MM.1S (cell line): ENCODE measurements at regions not wholly inside any gene's neighbourhood (a gene's known extent, or its start where the extent isn't known, plus 50 kb on each side); places are given as distances from the start of the nearest gene placed in this dataset.

Experiments
- EZH2 ChIP-seq: fragments of 300-600 bp; sonication (generic); optimal IDR thresholded peaks from 2 replicates; pipeline ENCODE3; 2017; ENCODE audit warnings: low read depth, mild to moderate bottlenecking, antibody characterized with exemption, low read length, mixed read lengths
- EZH2phosphoT487 ChIP-seq: fragments of 300-600 bp; sonication (generic); IDR thresholded peaks from 2 replicates; pipeline ENCODE4 v1.6.1; 2018; ENCODE audit warnings: antibody characterized with exemption, low read length
- TF ChIP-seq, protein P1 (sequence below): fragments of 300-600 bp; sonication (generic); IDR thresholded peaks from 2 replicates; pipeline ENCODE4 v1.5.1; 2016; ENCODE audit warnings: antibody characterized with exemption, low read length, mixed read lengths

DNA sequence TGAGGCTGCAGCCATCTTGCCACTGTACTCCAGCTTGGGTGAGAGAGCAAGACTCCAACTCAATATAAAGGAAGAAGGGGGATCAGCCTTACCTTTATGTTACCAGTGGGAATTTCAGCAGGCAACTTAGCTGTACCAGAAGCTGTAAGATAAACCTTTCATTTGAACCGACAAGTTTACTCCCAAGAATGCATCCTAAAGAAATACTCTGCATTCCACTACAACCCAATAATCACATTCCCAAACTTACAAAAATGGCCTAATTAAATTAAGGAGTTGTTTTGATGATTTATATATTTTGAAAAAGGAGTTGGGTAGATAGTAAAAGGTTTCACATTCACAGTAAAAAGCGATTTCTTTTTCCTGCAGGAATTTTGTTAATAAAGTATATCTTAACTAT lies 241.4 kb downstream of the TTC8 start:
- TF ChIP-seq, protein P1, sequence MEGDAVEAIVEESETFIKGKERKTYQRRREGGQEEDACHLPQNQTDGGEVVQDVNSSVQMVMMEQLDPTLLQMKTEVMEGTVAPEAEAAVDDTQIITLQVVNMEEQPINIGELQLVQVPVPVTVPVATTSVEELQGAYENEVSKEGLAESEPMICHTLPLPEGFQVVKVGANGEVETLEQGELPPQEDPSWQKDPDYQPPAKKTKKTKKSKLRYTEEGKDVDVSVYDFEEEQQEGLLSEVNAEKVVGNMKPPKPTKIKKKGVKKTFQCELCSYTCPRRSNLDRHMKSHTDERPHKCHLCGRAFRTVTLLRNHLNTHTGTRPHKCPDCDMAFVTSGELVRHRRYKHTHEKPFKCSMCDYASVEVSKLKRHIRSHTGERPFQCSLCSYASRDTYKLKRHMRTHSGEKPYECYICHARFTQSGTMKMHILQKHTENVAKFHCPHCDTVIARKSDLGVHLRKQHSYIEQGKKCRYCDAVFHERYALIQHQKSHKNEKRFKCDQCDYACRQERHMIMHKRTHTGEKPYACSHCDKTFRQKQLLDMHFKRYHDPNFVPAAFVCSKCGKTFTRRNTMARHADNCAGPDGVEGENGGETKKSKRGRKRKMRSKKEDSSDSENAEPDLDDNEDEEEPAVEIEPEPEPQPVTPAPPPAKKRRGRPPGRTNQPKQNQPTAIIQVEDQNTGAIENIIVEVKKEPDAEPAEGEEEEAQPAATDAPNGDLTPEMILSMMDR = no peak
- no peak for TF ChIP-seq EZH2
- TF ChIP-seq EZH2phosphoT487 = no peak
